ENCODE measurements at regions not wholly inside any gene's neighbourhood (a gene's known extent, or its start where the extent isn't known, plus 50 kb on each side); places are given as distances from the start of the nearest gene placed in this dataset.

DNA sequence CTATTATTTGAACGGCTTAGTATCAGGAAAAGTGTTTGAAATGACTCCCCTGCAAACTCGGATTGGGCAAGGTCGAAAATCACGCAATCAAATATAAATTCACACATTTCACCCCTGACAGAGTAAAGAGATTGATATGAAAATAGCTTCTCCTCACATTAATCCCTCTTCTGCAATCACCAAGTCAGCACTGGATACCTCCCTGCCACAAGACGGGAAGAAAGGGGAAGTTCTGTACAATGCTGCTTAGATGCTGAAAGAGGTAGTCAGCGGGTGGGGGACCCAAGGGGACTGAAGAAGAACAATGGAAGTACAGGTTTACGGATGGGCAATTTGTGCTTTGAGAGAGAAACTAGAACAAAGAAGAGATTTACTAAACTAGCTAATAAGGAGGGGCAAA is 72.0 kb upstream of the ANK3 start:
- DNase-seq = no peak

DNA sequence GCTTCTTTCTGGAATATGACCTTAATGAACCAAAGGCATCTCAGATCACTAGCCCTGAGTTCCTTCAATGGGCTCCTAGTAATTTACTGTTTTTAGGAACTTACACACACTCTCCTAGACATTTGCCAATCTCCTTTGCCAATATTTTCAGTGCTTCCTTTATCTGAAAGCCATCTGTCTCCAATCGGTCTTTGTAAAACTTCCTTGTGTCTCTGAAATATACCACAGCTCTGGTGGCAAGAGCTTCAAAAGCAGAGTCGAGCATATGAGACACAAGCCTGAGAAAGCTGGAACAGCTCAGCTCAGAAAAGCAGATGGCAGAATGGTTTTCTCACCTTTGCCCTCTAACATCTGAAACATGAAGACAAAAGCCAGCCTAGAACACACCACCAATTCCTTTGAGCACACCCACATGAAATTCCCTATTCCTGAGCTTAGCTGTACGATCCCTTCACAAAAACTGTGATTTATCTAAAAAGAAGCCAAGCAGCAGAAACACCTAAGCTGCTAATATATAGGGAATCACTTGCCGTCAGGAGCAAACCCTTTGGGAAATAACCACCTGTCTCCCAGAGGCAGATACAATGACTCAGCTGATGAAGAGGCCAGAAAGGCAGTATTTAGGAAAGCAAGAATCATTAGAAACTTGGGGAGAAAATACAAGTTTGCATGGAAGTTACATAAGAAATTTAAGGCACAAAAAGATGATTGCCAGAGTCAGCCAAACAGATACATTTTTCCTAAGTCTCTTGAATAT is 70.2 kb upstream of the ANK3 start:
- DNase-seq = no peak

DNA sequence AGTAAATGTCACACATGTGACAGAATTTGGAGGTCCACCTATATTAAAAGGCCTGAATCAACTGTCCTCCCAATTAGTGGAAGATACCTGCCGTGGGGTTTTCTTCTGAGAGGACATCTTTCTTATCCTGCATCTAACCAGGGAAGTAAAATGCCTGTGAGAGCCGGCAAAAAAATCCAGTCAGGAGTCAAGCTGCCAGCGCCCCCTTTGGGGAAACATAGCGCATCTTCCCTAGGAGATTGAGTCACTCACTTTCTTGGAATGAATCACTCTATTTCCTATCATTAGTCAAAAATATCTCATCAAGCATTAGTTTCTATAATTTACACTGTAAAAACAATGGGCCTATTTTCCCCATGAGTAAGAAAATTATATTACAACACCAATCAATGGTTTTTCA is 66.4 kb upstream of the ANK3 start:
- no peak for DNase-seq

DNA sequence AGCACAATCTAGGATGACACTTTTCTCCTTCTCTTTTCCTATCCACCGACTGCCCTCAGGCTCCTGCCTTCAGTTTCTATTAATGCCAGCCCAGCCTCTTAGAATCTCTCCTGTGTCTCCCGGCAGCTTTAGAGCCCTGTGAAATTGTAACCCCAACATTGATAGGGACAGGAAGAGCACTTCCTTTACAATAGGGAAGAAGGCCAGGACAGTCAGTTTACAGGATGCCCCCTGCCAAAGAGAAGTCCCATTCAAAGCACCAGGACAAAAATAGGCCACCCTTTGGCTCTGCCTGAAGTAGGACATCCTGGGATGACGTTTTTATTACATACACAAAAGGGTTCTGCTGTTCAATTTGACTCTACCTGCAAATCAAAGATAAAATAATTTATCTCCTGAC is 64.7 kb upstream of the ANK3 start:
- no peak for DNase-seq

DNA sequence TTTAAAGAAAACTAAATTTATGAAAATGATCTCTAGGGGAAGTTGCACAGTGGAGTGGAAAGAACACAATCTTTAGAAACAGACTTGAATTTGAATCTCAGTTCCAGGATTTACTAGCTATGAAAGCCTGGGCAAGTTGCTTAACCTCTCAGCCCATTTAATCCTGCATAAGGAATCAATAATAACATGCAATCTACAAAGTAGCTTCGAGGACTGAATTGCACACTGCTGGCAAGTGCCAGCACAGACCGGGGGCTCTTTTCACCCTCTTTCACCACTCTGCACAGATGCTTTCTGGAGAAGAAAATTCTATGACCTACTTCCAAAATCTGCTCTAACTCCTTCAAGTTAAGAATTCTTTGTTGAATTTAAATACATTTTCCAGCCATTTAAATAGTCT is 63.4 kb upstream of the ANK3 start:
- no peak for DNase-seq

DNA sequence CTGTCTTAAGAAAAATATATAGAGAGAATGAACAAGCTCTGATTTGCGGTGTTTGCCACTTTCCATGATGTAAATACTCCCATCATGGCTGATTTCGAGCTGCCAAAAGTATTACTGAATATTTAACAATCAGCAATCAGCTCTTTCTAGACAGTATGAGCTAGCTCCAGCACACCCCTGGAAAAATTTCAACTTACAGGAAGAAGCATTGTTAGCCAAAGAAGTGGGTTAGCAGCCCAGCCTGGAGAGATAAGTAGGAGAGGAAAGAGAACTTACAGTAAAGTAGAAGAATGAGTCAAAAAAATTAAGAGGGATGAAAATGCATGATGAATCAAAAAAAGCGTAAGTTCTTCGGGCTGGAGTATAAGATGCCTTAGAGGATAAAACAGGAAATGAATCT is 60.6 kb upstream of the ANK3 start:
- no peak for DNase-seq

DNA sequence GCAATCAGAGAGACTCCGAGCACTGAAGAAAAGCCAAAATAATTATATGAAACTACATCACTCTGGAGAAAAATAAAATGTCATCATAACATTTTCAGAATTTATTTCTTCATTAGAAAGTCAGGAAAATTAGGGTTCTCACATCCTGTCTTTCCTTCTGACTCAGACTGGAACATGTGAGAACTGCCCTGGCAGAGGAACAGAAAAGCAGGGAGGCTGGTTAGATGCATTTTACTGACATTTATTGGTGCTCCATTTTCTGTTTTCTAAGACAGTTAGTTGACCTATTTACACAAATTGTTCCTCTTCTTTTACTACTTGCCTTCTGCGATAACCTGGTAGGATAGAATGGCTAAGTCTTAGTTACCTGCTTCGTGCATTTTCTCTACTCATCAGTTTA is 58.6 kb upstream of the ANK3 start:
- DNase-seq = no peak

DNA sequence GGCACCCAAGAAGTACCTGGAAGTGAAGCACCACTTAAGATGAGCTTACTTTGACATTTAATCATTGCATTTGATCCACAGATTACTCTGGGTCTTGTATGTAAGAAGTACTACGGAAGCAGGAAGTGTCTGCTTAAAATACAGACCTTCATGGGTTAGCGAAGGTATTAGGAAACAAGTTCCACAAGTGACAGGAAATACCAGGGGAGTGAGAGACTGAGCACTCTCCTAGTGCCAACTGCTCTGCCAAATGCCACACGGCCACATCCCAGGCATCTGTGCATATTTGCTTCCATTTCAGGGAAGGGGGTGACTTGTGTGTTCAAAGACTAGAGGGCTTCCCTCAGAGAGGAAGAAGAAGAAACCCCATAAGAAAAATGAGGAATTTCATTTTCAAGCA is 57.2 kb upstream of the ANK3 start:
- DNase-seq = no peak

DNA sequence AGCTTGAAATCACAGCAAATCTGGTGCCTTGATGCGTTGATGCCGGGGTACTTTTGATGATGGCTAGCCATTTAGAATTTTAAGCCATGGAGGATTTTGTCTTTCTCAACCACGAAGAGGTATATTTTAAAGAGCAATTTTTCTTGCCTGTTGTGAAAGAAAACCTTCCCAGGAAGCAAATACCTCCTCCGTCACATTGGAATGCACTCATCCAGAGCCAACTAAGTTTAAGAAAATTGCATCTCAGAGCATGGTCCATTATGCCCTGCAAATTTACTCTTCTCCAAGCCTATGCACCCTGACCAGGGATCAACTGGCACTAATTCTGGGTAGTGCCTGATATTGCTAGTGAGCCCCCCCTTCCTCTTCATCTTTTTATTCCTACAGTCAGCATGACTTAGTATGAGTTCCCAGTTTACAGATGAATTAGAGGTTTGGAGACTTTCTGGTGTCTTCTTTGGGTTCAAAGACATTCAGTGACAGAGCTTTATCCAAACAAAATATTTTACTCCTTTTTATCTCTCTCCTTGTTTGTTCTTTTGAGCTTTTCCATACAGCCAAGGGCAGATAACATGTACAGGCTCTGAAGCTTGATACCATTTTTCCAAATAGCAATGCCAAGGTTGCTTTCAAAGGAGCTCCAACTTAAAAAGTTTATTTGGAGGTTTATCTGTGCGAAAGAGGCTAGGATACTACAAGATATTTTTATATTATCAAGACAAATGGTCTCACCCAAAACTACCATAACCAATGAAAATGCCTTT is 56.6 kb upstream of the ANK3 start:
- no peak for DNase-seq

DNA sequence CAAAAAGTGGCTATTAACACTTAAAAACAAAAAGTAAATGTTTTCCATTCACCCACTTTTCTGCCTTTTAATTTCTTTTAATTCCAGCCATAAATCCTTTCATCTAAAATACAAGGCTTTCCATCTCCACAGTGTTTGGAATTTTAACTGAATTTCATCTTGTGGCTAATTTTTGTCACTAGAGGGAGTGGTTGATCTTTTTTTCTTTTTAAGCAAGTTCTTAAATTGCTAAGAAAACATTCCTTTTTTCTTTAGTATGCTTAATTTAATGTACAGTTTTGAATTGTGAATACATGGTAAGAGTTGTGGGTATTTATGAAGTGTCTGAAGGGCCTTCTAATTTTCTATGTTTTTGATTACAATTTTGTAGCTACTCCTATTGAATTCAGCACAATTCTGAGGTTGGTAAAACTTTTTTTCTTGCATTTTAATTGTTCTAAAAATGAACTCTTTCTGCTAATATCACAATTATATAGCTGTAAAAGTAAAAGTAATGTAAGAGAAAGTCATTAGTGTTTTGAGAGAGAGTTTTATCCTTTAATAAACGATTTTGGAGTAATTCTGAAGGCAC is 54.9 kb upstream of the ANK3 start:
- no peak for DNase-seq

DNA sequence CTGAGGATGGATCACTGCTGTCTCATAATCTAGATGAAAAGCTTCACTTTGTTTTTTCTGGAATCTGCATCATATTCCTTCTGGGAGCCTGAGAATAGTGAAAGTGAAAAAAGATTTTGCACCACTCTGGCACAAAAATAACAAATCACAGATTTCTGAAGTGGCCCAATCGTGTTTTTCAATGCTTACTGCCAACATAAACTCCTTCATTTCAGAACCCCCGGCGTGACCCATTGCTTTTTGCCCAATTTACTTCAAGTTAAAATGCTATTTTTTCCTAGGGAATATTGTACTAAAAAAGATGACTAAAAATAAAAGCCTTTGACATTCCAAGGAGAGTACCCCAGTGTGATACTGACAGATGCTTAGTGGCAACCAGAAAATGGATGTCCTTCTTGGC is 53.7 kb upstream of the ANK3 start:
- no peak for DNase-seq

DNA sequence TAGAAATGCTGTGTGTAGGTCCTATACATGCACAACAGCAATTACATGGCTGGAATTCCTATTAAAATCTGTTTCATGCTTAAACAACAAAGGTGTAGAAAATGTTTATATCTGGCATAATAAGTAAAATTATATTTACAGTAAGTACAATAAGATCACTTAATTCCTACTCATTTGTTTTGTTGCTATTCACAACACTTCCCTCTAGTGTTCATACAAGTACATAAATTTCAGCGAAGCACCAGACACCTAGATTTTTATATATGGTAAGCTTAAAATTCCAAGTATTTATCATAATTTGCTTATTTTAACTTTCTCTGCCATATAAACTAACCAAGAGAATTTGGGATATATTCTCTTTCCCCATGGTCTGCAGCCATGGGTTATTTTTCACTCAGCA is 51.8 kb upstream of the ANK3 start:
- no peak for DNase-seq

DNA sequence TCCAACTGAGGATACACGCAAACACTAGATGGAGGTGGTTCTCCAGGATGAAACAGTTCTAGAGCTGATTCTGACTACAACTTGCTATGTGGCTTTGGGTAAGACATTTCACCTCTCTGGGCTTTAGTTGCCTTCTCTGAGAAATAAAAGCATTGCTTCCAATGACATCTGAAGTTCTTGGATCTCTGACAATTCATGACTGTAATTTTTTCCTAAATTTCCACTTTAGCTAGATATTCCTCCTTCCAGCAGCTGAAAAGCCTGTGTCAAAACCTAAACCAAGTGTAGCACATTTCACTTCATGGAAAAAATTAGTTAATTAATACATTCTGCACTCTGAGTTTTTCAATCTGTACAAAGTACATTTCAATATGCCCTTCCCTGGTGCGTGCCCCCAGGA is 50.0 kb upstream of the ANK3 start:
- DNase-seq = no peak
